ENCODE measurements at regions not wholly inside any gene's neighbourhood (a gene's known extent, or its start where the extent isn't known, plus 50 kb on each side); places are given as distances from the start of the nearest gene placed in this dataset.

DNA sequence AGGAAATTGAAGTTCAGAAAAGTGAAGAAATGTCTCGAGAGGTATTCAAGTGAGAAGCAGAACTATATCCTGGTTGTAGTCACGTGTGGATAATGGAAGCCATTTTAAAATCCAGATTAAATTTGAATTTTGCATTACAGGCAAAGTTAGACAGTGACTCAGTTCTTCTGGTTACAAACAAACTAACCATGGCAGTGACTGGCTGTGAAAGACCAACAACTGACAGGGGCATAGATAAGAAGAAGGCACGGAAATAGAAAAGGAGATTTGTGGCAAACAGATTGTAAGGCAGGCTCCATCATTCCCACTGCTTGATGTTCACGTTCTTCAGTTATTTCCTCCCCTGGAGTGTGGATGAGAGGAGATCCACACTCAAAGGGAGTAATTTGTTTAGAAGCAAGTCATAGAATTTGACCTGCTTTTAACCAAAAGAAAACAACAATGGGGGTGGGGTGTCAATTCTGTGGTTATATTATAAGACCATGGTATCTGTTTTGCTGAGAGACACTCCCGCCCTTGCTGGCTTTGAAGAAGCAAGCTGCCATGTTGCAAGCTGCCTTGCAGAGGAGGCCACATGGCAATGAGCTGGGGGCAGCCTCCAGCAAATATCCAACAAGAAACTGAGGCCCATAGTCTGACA lies 795.3 kb downstream of the VRK1 start:
- DNase-seq (ENCODE audit: low read depth): no peak
- H3K4me3 ChIP-seq (ENCODE audit: low read depth, low read length): no peak overlapping the region
- TF ChIP-seq CTCF (IDR thresholded peaks at IDR 0.05; ENCODE audit: control insufficient read depth, extremely low read depth, insufficient read depth): no peak

GRCh38 chr14:97594306-97594705 lies 797.1 kb downstream of the VRK1 start:
- TF ChIP-seq CTCF (IDR thresholded peaks at IDR 0.05; ENCODE audit: control insufficient read depth, extremely low read depth, insufficient read depth): no peak
- no peak overlapping the region for H3K4me3 ChIP-seq (ENCODE audit: low read depth, low read length)
- no peak for DNase-seq (ENCODE audit: low read depth)

GRCh38 chr14:97602438-97603117 lies 805.4 kb downstream of the VRK1 start:
- H3K4me3 ChIP-seq (ENCODE audit: low read depth, low read length): no peak overlapping the region
- DNase-seq (ENCODE audit: low read depth): no peak
- no peak for TF ChIP-seq CTCF (IDR thresholded peaks at IDR 0.05; ENCODE audit: control insufficient read depth, extremely low read depth, insufficient read depth)

DNA sequence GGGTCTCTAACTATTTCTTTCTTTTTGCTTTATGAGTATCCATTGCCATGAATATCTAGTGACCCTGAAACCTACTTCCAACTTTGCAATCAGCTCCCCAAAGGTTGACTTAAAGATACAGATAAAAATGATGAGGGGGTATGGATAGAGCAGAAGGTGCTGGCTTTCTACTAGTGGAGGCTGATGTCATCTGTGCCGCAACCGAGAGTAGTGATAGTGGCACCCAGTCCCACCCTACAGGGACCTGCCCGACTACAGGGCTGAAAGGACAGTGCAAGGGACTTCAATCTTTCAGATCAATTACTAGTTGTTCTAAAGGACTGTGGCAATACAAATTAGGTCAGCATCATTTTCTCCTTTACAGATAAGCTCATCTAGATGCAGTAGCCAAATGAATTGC lies 806.0 kb downstream of the VRK1 start:
- H3K4me3 ChIP-seq (ENCODE audit: low read depth, low read length): no peak overlapping the region
- no peak for DNase-seq (ENCODE audit: low read depth)
- no peak for TF ChIP-seq CTCF (IDR thresholded peaks at IDR 0.05; ENCODE audit: control insufficient read depth, extremely low read depth, insufficient read depth)

DNA sequence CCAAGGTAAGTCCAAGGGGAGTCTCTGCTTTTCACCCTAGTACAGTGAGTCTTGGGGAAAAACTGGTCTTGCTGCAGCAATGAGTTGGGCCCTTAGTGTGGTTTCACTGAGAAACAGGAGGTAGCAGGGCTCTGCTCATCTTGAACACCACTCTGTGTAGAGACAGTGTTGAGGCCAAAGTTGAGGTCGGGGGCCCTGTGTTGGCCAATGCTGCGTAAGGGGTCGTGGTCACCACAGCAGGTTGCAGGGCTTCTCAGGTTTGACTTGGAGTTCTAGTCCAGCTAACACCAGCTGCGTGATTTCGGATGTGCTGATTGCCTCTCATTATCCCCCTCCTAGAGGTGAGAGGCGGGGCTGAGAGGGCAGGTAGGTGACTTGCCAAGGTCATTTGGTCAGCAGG lies 807.5 kb downstream of the VRK1 start:
- no peak overlapping the region for H3K4me3 ChIP-seq (ENCODE audit: low read depth, low read length)
- no peak for DNase-seq (ENCODE audit: low read depth)
- no peak for TF ChIP-seq CTCF (IDR thresholded peaks at IDR 0.05; ENCODE audit: control insufficient read depth, extremely low read depth, insufficient read depth)

GRCh38 chr14:97618401-97618800 lies 821.2 kb downstream of the VRK1 start:
- no peak overlapping the region for H3K4me3 ChIP-seq (ENCODE audit: low read depth, low read length)
- DNase-seq (ENCODE audit: low read depth): no peak
- TF ChIP-seq CTCF (IDR thresholded peaks at IDR 0.05; ENCODE audit: control insufficient read depth, extremely low read depth, insufficient read depth): no peak

Data from LNCaP clone FGC (cell line).